ENCODE measurements at regions not wholly inside any gene's neighbourhood (a gene's known extent, or its start where the extent isn't known, plus 50 kb on each side); places are given as distances from the start of the nearest gene placed in this dataset.

- ChIA-PET POLR2A (no interaction called here), CTCF (no interaction called here)
- Histone ChIP-seq H3K4me3 (ENCODE audit: low read depth, low read length) (no peak overlapping the region), H3K36me3 (ENCODE audit: control insufficient read depth in 2 of 2, insufficient read depth in 1 of 2, low read length in 2 of 2) (no peaks in the 10 kb centered on the region), H3K27ac (ENCODE audit: extremely low read depth, low read depth, low read length) (no peak overlapping the region), H3K4me1 (ENCODE audit: control insufficient read depth, insufficient read depth, low read length) (no peaks in the 10 kb centered on the region), H3K9me3 (ENCODE audit: control insufficient read depth, insufficient read depth, low read depth, low read length) (no peaks in the 10 kb centered on the region)
- TF ChIP-seq ZBTB20 (tag by site-specific recombination; IDR thresholded peaks at IDR 0.05) (no peak), ZNF350 (tag by site-specific recombination; IDR thresholded peaks at IDR 0.05) (no peak), ZNF426 (tag by site-specific recombination; IDR thresholded peaks at IDR 0.05) (no peak), SP7 (tag by site-specific recombination; IDR thresholded peaks at IDR 0.05) (no peak), ZBTB8A (tag by site-specific recombination; IDR thresholded peaks at IDR 0.05) (no peak), SCRT1 (tag by site-specific recombination; IDR thresholded peaks at IDR 0.05; ENCODE audit: borderline replicate concordance) (no peak), ZNF645 (tag by site-specific recombination; IDR thresholded peaks at IDR 0.05) (no peak), ZNF658 (tag by site-specific recombination; IDR thresholded peaks at IDR 0.05) (no peak), ZNF362 (tag by site-specific recombination; IDR thresholded peaks at IDR 0.05) (no peak), BCL6B (tag by site-specific recombination; IDR thresholded peaks at IDR 0.05) (no peak), PRDM2 (tag by site-specific recombination; IDR thresholded peaks at IDR 0.05; ENCODE audit: borderline replicate concordance) (no peak), ZNF623 (tag by site-specific recombination; IDR thresholded peaks at IDR 0.05) (no peak), ZNF280C (tag by site-specific recombination; IDR thresholded peaks at IDR 0.05) (no peak), ZBTB6 (tag by site-specific recombination; IDR thresholded peaks at IDR 0.05) (no peak), HOXC10 (CRISPR knock-in tag; IDR thresholded peaks at IDR 0.05) (no peak), KLF10 (tag by site-specific recombination; IDR thresholded peaks at IDR 0.05) (no peak), ZSCAN4 (tag by site-specific recombination; IDR thresholded peaks at IDR 0.05) (no peak), ZNF10 (tag by site-specific recombination; IDR thresholded peaks at IDR 0.05) (no peak), ZNF585B (tag by site-specific recombination; IDR thresholded peaks at IDR 0.05) (no peak)
Observed at GRCh38 chr2:35787302-35788031, 568.1 kb upstream of the CRIM1 start.

Data from HEK293 (cell line).